ENCODE measurements at regions not wholly inside any gene's neighbourhood (a gene's known extent, or its start where the extent isn't known, plus 50 kb on each side); places are given as distances from the start of the nearest gene placed in this dataset.

DNA sequence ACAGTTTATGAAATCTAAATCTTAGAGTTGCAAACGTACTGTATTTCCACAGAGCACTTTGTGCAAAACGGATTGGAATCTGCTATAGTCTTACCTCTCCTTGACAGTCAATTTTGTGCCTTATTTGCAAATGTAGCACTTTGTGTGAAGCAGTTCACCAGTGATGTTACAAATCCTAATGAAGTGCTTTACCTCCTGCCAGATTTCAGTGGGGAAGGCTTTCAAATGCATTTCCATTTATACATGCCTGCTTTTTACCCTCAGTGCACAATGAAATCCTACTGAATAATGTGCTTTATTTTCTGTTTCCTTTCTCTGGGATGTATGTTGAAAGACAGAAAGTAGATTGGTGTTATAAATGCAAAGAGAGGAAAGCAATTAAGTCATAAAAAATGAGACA, 2141.6 kb upstream of the C9orf72 start:
- no peak for DNase-seq (ENCODE audit: low read depth)

DNA sequence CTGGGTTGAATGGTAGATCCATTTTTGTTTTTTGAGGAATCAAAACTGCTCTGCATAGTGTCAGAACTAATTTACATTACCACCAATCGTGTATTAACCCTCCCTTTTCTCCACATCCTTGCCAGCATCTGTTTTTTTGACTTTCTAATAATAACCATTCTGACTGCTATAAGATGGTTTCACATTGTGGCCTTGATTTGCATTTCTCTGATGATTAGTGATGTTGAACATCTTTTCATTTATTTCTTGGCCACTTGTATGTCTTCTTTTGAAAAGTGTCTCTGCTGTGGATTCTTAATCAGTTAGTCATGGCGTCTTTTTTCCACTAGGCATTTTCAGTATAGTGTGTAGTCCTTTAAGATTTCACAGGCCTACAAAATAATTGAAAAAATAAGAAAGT, 2144.3 kb upstream of the C9orf72 start:
- no peak for DNase-seq (ENCODE audit: low read depth)

DNA sequence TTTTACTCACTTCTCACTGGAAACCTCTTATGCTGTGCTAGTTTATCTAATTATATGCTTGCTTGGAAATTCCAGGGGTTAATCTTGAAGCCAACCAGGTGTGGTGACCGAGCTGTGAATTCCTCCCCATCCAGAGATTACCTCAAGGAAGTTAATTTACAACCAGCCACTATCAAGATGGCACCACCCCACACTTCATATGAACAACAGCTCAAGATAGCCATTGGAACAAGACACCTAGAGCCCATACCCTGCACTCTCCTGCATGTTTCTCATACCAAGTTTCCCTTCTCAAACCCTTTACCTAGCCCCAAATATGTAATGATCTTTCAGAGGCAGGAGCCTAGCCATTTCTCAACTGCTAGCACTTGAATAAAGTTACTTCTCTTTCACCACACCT, 2156.9 kb upstream of the C9orf72 start:
- DNase-seq (ENCODE audit: low read depth): no peak

DNA sequence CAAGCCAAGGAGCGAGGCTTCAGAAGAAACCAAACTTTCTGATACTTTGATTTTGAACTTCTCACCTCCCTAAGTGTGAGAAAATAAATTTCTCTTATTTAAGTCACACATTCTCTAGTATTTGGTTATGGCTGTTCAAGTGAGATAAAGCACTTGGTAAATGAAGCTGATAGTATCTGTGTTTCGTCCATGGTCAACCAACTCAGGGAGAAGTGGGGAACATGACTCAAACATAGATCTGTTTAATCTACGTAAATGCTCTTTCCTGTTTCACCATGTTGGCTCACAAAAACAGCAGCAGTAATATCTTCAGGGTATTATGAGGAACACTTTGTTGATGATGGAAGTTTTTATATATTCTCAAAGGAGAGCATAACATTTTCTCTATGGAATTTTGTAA, 2167.2 kb upstream of the C9orf72 start:
- no peak for DNase-seq (ENCODE audit: low read depth)

DNA sequence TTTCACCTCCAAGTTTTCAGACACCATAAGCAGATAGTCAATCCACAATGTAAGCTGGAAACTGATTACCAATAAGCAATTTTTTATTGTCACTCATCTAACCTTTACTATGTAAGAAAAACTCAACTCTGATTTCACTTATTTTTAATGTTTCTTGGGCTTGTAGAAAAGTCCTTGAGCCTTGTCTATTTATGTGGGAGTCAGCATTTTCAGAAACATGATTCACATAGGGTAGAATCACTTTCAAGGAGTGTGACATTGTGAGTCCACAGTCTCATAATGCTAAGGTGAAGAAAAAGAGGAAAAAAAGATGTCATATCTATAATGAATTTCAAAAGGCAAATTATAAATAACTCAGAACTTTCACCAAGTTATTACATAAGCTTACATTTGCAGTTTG, 2167.9 kb upstream of the C9orf72 start:
- no peak for DNase-seq (ENCODE audit: low read depth)

DNA sequence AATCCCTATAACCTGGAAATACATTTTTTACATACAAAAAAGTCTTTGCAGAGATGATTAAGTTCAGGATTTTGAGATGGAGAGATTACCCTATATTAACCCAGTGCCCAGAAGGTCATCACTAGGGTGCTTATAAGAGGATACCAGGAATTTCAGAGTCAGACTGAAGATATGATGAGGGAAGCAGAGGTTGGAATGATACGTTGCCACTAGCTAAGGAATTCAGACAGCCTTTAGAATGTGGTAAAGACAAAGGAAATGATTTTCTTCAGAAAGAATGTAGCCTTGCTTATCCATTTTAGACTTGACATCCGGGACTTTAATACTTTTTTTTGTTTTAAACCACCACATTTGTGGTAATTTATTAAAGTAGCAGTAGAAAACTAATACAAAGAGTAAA, 2176.8 kb upstream of the C9orf72 start:
- DNase-seq (ENCODE audit: low read depth): no peak

DNA sequence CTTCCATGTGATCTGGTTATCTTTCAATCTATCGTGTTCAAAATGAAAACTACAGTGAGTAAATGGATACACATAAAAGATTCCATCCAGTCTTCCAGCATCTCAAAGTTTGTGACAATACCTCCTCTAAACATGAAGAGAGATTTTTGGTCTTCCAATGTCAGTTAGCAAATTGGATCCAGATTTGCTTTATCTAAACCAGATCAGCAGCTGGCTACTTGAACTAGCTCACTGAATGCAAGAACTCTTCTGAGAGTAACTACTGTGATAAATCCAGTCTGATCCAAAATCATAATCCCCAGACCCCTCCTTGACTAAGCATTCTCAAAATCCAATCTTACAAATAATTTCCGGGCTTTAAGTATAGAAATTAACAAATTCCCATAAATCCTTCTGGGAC, 2177.9 kb upstream of the C9orf72 start:
- no peak for DNase-seq (ENCODE audit: low read depth)

DNA sequence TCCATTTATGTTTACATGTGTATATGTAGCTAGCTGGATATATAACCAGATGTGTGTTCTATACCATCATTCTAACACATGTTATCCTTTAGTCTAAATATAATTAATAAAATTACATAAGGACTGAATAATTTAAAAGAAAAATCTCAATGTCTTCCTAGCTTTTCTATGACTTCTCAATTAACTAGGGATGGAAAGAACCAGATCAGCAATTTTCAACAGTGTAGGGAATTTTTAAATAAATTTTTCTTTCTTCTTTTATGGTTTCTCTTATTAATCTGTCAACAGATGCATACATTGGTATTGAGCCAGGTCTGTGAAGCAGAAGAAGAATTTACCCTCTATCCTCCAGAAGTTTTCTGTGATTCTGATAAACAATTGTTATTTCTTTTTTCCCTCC, 2180.4 kb upstream of the C9orf72 start:
- DNase-seq (ENCODE audit: low read depth): no peak

DNA sequence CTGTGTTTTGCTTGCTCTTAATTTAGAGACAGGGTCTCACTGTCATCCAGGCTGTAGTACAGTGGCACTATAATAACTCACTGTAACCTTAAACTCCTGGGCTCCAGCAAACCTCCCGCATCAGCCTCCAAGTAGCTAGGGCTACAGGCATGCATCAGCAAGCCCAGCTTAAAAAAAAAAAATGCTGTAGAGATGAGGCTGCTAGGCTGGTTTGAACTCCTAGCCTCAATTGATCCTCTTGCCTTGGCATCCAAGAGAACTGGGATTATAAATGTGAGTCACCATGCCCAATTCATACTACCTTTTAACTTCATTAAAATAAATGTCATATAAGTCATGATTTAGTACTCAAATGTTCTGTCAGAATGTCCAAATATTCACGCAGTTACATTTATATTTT, 2195.7 kb upstream of the C9orf72 start:
- no peak for DNase-seq (ENCODE audit: low read depth)

DNA sequence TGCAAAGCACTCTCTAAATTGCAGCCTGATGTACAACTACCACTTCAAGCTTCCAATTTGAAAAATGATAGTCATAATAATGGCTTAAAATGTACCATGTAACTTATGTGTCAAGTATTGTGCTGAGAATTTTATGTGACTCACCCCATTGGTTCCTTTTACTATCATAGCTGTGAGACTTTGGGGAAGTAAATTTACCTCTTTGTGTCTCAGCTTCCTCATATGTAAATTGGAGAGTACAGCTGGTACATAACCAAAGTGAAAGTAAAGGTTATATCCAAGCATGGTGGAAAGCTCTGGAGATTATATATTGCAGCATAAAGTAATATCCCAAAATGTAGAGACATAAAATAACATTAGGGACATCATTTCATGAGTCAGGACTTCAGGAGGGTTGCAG, 2200.4 kb upstream of the C9orf72 start:
- no peak for DNase-seq (ENCODE audit: low read depth)

DNA sequence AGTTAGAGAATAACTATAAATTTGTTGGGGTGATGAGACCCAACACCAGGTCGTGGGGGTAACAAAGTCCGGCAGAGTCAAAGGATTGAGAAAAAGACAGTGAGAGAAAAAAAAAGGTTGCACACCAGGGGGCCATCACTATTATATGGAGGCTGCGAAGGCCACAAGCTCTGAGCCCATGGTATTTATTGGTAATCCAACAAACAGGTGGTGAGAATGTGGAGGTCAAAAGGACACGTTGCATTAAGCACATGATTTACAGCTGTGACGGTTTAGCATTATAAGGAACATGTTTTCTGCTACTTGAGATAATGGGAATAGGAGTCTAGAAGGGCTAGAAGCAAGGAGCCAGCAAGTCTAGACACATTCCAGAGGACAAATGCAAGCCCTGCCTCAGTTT, 2202.2 kb upstream of the C9orf72 start:
- DNase-seq (ENCODE audit: low read depth): no peak

DNA sequence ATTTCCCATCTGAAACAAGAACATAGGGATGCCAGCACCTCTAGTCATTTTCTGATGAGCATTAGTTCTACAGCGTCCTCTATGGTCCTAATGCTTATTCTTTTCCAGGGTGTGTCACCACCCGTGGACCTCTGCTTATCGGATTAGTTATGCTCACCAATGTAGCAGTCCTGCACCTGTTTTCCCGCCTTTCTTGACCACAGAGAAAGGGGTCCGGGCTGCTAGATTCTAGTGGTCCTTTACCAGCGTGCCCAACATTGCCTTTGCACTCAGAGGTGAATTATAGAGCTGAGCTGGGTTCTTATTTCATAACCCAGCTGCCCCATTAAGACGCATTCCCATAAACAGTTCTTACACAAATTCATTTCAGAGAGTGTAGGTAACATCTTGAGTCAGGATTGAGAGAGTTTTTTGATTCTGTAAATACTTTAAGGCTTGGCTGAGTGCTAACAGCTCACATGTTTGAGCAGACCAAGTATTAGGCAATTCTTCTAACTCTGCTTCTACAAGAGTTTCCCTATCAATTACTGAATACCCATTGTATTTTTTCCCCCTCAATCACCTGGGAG, 2205.1 kb upstream of the C9orf72 start:
- DNase-seq (ENCODE audit: low read depth): no peak

DNA sequence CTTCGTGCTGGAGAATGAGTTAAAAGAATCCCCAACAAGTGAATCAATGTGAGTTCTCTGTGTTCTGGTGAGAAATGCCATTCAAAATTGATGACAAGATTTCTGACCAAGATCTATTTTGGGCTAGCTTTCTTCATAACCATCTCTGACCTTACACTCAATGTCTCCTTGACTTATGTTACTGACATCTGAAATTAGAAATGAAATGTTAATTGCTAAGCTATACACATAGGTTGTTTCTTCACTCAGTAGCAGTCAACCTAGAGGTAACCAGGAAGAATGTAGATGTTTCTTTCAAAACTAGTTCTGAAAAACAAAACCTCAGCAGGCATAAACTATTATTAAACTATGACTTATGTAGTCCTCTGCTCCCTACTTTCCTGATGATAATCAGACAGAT, 2220.7 kb upstream of the C9orf72 start:
- DNase-seq (ENCODE audit: low read depth): no peak

DNA sequence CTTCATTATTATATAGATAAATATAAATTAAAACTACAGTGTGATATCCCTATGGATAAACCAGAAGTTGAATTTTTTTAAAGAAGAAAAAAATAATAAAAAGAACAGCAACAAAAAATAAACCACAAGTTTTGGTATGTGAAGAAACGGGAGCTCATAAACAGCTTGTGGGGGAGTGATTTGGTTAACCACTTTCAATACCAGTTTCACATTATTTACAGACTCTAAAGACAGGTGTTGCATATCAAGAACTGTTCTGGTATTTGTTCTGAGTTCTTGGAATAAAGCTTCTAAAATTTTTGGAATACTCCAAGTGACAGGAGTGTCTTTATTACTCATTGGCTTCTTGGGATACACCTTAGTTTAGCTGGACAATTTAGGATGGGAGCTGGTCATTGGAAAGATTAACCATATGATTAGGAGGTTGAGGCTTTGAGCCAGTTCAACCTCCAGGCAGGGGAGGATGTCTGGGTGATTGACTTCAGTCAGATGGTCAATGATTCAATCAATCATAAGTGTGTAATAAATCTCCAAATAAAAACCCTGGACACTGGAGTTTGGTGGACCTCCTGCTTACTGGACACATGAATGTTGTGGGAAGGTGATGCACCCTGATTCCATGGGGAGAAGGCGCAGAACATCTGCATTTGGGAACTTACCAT, 2223.1 kb upstream of the C9orf72 start:
- no peak for DNase-seq (ENCODE audit: low read depth)

DNA sequence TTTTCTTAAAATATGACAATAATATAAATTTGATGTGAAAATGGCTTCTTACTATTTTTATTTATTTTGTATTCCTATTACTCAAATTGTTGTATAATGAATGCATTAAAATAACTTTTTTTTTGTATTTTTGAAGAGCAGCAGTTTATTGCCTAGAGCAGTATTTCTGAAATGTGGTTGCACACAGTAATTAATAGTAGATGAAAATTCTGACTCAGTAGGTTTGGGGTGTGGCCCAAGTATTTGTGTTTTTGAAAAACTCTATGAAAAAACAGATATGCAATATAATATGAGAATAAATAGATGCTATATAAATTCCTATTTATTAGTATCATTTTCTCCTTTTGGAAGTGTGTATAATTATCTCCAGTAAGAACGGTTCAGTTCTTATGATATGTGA, 2225.3 kb upstream of the C9orf72 start:
- no peak for DNase-seq (ENCODE audit: low read depth)

DNA sequence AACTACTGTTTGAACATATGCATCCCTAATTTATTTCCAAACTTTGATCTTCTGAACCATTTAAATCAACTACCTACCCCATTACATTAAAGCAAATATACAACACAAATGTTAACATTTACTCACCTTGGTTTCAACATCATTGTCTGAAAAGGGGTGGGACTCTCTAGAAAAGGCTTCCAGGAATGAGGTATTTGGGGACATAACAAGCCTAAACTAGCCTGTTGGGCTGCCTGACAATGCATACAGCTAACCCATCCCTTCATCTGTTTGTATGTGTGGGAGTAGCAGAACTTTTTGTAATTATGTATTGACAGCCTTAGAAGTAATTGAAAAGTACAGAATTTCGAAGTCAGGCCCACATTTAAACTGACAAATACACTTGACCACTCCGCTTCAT, 2225.9 kb upstream of the C9orf72 start:
- DNase-seq (ENCODE audit: low read depth): no peak

DNA sequence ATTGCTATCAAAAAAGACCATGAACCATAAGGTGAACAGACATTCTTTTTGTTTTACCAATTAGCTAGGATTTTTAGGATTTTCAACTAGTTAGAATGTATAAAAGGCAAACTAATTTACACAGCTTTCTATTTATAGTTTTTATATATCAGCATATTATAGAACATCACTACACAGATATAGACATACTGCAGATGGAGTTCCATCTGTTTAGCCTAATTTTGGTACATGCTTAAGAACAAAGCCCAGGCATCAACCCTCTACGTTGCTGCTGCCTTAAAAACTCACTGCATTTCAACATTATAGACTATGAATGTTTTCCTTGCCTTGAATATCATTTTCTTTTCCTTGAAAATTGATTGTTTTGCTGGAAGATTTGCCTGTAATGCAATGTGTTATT, 2227.5 kb upstream of the C9orf72 start:
- no peak for DNase-seq (ENCODE audit: low read depth)

DNA sequence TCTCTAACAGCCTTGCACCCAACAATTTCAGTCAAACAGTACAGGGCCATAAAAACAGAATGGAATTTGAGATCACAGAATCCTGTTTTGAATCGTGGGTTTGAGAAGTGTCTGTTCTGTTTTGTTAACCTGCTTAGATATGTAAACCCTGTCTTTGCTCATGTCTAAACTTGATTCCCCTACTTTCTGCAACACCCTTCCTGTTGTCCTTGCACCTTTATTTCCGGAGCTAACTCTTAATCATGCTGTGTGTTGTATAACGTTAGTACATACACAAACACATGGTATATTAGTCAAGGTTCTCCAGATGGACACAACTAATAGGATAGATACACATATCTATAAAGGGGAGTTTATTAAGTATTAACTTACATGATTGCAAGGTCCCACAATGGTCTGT, 2229.2 kb upstream of the C9orf72 start:
- no peak for DNase-seq (ENCODE audit: low read depth)

DNA sequence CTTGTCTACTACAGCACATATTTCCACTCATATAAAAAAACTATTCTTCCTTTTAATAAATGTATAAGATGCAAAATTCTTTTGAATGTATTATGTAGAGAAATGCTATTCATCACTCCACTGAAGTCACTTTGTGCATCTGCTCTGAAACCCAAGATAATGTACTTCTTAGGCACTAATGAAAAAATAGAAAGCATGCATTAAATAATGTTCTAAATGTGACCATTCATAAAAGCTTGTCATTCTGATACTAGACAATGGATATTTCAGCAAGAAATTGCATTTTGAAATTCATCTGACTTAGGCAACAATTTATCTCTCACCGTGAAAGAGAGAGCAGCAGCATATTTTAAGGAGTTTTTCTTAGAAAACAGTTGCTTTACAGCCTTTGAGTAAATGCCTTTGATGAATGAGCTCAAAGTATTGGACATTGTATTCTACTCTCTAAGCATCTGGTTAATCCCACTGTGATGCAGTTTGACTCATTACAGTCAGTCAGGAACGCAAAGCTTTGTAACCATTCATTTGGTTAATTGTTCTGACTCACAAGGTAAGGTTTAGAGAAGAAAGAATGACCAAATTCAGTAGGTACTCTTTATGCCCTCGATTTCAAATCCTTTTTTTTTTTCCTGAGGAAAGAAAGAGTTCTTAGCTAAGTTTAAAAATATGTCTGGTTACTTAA, 2233.8 kb upstream of the C9orf72 start:
- no peak for DNase-seq (ENCODE audit: low read depth)

DNA sequence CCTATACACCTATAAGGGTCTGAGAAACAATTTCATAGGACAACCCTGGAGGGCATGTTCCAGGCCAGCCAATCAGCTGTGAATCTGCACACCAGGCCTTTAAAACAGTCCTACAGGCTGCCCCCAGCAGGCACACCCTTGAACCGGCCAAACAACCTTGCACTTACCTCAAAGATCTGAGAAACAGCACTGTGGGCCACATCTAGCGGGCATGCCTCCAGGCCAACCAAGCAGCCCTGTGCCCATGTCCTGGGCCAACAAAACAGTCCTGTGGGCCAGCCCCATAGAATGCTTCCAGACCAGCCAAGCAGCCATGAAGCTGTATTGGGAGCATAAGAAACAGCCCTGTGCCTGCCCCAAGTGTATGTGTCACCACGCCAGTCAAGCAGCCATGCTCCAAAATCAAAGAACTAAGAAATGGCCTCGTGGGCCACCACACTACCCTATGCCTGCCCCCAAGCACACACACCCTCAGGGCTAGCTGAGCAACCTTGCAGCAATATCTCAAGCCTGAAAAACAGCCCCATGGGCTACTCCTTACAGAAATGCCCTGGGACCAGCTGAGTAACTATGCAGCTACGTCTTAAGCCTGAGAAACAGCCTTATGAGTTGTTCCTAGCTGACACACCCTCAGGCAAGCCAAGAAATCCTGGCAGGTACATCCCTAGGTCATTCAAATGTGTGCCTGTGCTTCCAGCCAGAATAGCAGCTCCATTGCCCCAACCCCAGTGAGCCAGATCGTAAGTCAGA, 2243.8 kb upstream of the C9orf72 start:
- no peak for DNase-seq (ENCODE audit: low read depth)

DNA sequence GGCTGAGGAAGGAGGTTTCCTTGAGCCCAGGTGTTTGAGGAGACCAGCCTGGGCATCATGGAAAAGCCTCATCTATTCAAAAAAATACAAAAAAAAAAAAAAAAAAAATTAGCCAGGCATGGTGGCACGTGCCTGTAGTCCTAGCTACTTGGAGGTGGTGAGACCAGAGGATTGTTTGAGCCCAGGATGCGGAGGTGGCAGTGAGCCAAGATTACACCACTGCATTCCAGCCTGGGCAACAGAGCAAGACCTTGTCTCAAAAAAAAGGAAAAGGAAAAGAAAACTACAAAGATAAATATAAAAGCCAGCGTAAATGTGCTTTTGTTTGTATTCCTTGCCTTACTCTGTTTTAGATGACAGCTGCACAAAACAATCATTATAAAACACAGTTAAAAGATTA, 2249.2 kb upstream of the C9orf72 start:
- DNase-seq (ENCODE audit: low read depth): no peak

DNA sequence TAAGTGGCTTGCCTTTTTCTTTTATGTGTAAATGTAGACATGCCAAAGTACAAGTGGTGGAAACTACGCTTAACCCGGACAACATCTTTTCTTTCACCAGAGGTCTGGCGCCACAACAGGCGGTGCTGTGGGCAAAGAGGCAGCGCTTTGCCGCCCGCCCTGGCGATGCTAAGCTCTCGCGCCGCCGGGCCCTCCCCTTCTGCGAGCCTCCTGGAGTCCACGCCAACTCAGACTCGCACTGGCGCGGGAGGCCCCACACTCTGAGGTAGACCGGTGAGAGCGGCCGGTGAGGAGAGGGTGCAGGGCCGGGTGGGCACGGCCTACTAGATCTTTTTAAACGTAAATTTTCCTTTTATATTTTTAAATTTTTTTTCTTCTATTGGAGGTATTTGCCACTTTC, 2253.1 kb upstream of the C9orf72 start:
- no peak for DNase-seq (ENCODE audit: low read depth)

DNA sequence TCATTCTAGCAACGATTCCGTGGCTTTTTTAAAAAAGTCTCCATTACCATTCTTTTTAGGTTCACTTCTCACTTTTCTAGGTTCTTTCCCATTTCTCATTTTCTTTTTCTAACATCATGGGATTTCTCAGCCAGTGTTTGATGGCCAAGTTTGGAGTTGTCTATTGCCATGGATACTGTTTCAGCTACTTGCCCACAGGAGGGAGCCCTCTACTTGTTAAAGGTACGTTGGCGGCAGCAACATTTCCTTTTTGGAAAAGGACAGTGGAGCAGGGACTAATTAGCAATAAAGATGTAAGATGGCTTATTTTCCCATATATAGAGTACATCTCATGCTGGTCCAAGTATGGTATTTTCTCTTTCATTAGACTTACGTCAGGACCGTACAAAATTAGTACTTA, 2257.5 kb upstream of the C9orf72 start:
- no peak for DNase-seq (ENCODE audit: low read depth)
